Liver (tissue), 8 donors: ENCODE measurements at regions not wholly inside any gene's neighbourhood (a gene's known extent, or its start where the extent isn't known, plus 50 kb on each side); places are given as distances from the start of the nearest gene placed in this dataset.
A peak's percentile ranks its signal among the peaks of the same experiment; 100 is the strongest.

Source experiments
- DNase-seq: peaks from one replicate; pipeline ENCODE4 v3.0.0-alpha.2; 2017; ENCODE audit warnings: low spot score
- H3K27ac ChIP-seq, 2 donors: one replicate each; pipeline ENCODE4 v1.7.0; 2013; ENCODE audit warnings: inconsistent platforms in 2 of 2, low read length in 2 of 2, control low read depth in 1 of 2, low read depth in 1 of 2, mild to moderate bottlenecking in 1 of 2
- H3K27me3 ChIP-seq, 4 donors: one replicate each; pipeline versions ENCODE4 v1.6.1 to v1.7.0; 2013; ENCODE audit warnings: low read length in 3 of 4, inconsistent platforms in 1 of 4, mild to moderate bottlenecking in 1 of 4, moderate library complexity in 1 of 4; ENCODE audit not compliant: control insufficient read depth in 4 of 4, insufficient read depth in 4 of 4
- H3K36me3 ChIP-seq, 4 donors: one replicate each; pipeline versions ENCODE4 v1.6.1 to v1.7.0; 2013; ENCODE audit warnings: low read length in 3 of 4, mild to moderate bottlenecking in 3 of 4, low read depth in 1 of 4, moderate library complexity in 1 of 4; ENCODE audit not compliant: control insufficient read depth in 4 of 4, insufficient read depth in 3 of 4
- H3K4me1 ChIP-seq, 4 donors: one replicate each; pipeline versions ENCODE4 v1.6.1 to v1.7.0; 2013; ENCODE audit warnings: low read length in 3 of 4, mild to moderate bottlenecking in 3 of 4, moderate library complexity in 1 of 4; ENCODE audit not compliant: control insufficient read depth in 4 of 4, insufficient read depth in 4 of 4
- H3K4me3 ChIP-seq, 3 donors: one replicate each; pipeline versions ENCODE4 v1.6.1 to v1.7.0; 2013; ENCODE audit warnings: low read length in 3 of 3, control low read depth in 1 of 3, low read depth in 1 of 3, mild to moderate bottlenecking in 1 of 3
- H3K9ac ChIP-seq, 2 donors: one replicate each; pipeline ENCODE4 v1.7.0; 2013; ENCODE audit warnings: low read length in 2 of 2, mild to moderate bottlenecking in 2 of 2, moderate library complexity in 2 of 2, control low read depth in 1 of 2, low read depth in 1 of 2
- H3K9me3 ChIP-seq, 4 donors: one replicate each; pipeline versions ENCODE4 v1.6.1 to v1.7.0; 2013; ENCODE audit warnings: low read length in 3 of 4; ENCODE audit not compliant: control insufficient read depth in 4 of 4
- ATF3 ChIP-seq: IDR thresholded peaks from 2 replicates; pipeline ENCODE4 v1.6.1; 2016; ENCODE audit warnings: antibody characterized with exemption
- CTCF ChIP-seq: fragments of 150-350 bp; IDR thresholded peaks from 2 replicates; pipeline ENCODE4 v1.5.1; 2017; ENCODE audit warnings: improper control_type of control experiment, low read depth, low read length; ENCODE audit not compliant: missing input control
- EGR1 ChIP-seq, 2 donors: IDR thresholded peaks; 2 replicates each; pipeline ENCODE4 v1.6.1; 2016 to 2018; ENCODE audit warnings: antibody characterized with exemption in 2 of 2, low read depth in 2 of 2
- FOXA1 ChIP-seq: IDR thresholded peaks from 2 replicates; pipeline ENCODE4 v1.6.1; 2016; ENCODE audit warnings: antibody characterized with exemption
- FOXA2 ChIP-seq: IDR thresholded peaks from 2 replicates; pipeline ENCODE4 v1.6.1; 2016; ENCODE audit warnings: antibody characterized with exemption
- GABPA ChIP-seq, 2 donors: IDR thresholded peaks in 1 of 2; conservative IDR thresholded peaks in 1 of 2; 2 replicates each; pipeline ENCODE4 v1.6.1; 2016; ENCODE audit warnings: antibody characterized with exemption in 2 of 2, mild to moderate bottlenecking in 1 of 2, moderate library complexity in 1 of 2
- HNF4A ChIP-seq, 2 donors: conservative IDR thresholded peaks; 2 replicates each; pipeline ENCODE4 v1.6.1; 2016; ENCODE audit warnings: antibody characterized with exemption in 2 of 2, mild to moderate bottlenecking in 2 of 2
- HNF4G ChIP-seq: IDR thresholded peaks from 2 replicates; pipeline ENCODE4 v1.6.1; 2016; ENCODE audit warnings: antibody characterized with exemption
- JUND ChIP-seq, 2 donors: IDR thresholded peaks; 2 replicates each; pipeline ENCODE4 v1.6.1; 2016; ENCODE audit warnings: antibody characterized with exemption in 2 of 2
- NR2F2 ChIP-seq: IDR thresholded peaks from 2 replicates; pipeline ENCODE4 v1.6.1; 2016; ENCODE audit warnings: antibody characterized with exemption
- RAD21 ChIP-seq, 2 donors: IDR thresholded peaks; 2 replicates each; pipeline ENCODE4 v1.6.1; 2016; ENCODE audit warnings: antibody characterized with exemption in 2 of 2, mild to moderate bottlenecking in 2 of 2
- RXRA ChIP-seq, 2 donors: IDR thresholded peaks; 2 replicates each; pipeline ENCODE4 v1.6.1; 2017 to 2018; ENCODE audit warnings: antibody characterized with exemption in 2 of 2, mild to moderate bottlenecking in 1 of 2
- SP1 ChIP-seq: IDR thresholded peaks from 2 replicates; pipeline ENCODE4 v1.6.1; 2018; ENCODE audit warnings: antibody characterized with exemption, mild to moderate bottlenecking
- TAF1 ChIP-seq: conservative IDR thresholded peaks from 2 replicates; pipeline ENCODE4 v1.6.1; 2016; ENCODE audit warnings: antibody characterized with exemption, mild to moderate bottlenecking
- YY1 ChIP-seq: IDR thresholded peaks from 2 replicates; pipeline ENCODE4 v1.6.1; 2016; ENCODE audit warnings: antibody characterized with exemption, mild to moderate bottlenecking
- ZBTB33 ChIP-seq: IDR thresholded peaks from 2 replicates; pipeline ENCODE4 v1.6.1; 2016; ENCODE audit warnings: antibody characterized with exemption
- WGBS: extraction: QIAGEN DNeasy Blood & Tissue Kit; methylation state at CpG from one replicate; pipeline ENCODE4 v1.1.7; 2013; 5-methylcytosine and 5-hydroxymethylcytosine counted together
- TF ChIP-seq, protein P1 (sequence below): IDR thresholded peaks from 2 replicates; pipeline ENCODE4 v1.6.1; 2016; ENCODE audit warnings: antibody characterized with exemption, mild to moderate bottlenecking
- TF ChIP-seq, protein P2 (sequence below): IDR thresholded peaks from 2 replicates; pipeline ENCODE4 v1.6.1; 2016; ENCODE audit warnings: antibody characterized with exemption
- donor health status: healthy.
- donor health status: healthy.
- donor health status: healthy.
- donor health status: healthy.
- donor health status: healthy.

- TF ChIP-seq SP1 (peak; percentile 70), ZBTB33 (no peak), HNF4G (no peak), CTCF (no peak), YY1 (peak; percentile 73), FOXA2 (no peak), NR2F2 (peak; percentile 95), ATF3 (peak; percentile 45), RXRA (IDR thresholded peaks at IDR 0.05) (peak in 1 of 2 donors; percentile 42), FOXA1 (no peak), TAF1 (no peak), EGR1 (IDR thresholded peaks at IDR 0.05; ENCODE audit: low read depth in 2 of 2) (no peak), JUND (IDR thresholded peaks at IDR 0.05) (peak; percentile 71 to 86), RAD21 (IDR thresholded peaks at IDR 0.05) (peak; percentile 21 to 69), GABPA (IDR thresholded peaks at IDR 0.05 in 1 of 2, conservative IDR thresholded peaks at IDR 0.05 in 1 of 2) (no peak), HNF4A (conservative IDR thresholded peaks at IDR 0.05) (peak in 1 of 2 donors; percentile 39)
- TF ChIP-seq, protein P1, sequence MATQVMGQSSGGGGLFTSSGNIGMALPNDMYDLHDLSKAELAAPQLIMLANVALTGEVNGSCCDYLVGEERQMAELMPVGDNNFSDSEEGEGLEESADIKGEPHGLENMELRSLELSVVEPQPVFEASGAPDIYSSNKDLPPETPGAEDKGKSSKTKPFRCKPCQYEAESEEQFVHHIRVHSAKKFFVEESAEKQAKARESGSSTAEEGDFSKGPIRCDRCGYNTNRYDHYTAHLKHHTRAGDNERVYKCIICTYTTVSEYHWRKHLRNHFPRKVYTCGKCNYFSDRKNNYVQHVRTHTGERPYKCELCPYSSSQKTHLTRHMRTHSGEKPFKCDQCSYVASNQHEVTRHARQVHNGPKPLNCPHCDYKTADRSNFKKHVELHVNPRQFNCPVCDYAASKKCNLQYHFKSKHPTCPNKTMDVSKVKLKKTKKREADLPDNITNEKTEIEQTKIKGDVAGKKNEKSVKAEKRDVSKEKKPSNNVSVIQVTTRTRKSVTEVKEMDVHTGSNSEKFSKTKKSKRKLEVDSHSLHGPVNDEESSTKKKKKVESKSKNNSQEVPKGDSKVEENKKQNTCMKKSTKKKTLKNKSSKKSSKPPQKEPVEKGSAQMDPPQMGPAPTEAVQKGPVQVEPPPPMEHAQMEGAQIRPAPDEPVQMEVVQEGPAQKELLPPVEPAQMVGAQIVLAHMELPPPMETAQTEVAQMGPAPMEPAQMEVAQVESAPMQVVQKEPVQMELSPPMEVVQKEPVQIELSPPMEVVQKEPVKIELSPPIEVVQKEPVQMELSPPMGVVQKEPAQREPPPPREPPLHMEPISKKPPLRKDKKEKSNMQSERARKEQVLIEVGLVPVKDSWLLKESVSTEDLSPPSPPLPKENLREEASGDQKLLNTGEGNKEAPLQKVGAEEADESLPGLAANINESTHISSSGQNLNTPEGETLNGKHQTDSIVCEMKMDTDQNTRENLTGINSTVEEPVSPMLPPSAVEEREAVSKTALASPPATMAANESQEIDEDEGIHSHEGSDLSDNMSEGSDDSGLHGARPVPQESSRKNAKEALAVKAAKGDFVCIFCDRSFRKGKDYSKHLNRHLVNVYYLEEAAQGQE = no peak
- TF ChIP-seq, protein P2, sequence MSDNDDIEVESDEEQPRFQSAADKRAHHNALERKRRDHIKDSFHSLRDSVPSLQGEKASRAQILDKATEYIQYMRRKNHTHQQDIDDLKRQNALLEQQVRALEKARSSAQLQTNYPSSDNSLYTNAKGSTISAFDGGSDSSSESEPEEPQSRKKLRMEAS = peak; percentile 25
- no peaks in the 10 kb centered on the region for H3K36me3 ChIP-seq
- H3K27me3 ChIP-seq = no peaks in the 10 kb centered on the region
- no peaks in the 10 kb centered on the region for H3K9me3 ChIP-seq
- no peak overlapping the region for H3K4me3 ChIP-seq
- DNase-seq = peak; percentile 78
- H3K9ac ChIP-seq = no peak overlapping the region
- WGBS = 14% methylated on average over 11 of the region's 11 CpGs
- H3K27ac ChIP-seq = peak overlapping the region; percentile 15 to 56
- H3K4me1 ChIP-seq = peaks cover 0 to 6% (median 2%) of the 10 kb centered on the region in 4 donors
Observed at GRCh38 chr21:41678924-41679318, 87.9 kb downstream of the RIPK4 start.
